ENCODE measurements at regions not wholly inside any gene's neighbourhood (a gene's known extent, or its start where the extent isn't known, plus 50 kb on each side); places are given as distances from the start of the nearest gene placed in this dataset.

- Histone ChIP-seq H3K27me3 (no peaks in the 10 kb centered on the region), H3K9ac (ENCODE audit: low read depth in 2 of 2, low read length in 2 of 2) (no peak overlapping the region), H3K36me3 (no peaks in the 10 kb centered on the region), H3K4me3 (no peak overlapping the region), H3K4me1 (no peaks in the 10 kb centered on the region), H3K9me3 (no peaks in the 10 kb centered on the region), H3K27ac (no peak overlapping the region)
- intact Hi-C loops (cut with DNase I): no loop called here
- no peak for DNase-seq
- no peak for TF ChIP-seq CTCF (IDR thresholded peaks at IDR 0.05)
Observed at GRCh38 chr14:97827746-97828145, 1030.6 kb downstream of the VRK1 start.

GRCh38 chr14:97832776-97833175 is 1035.6 kb downstream of the VRK1 start:
- Histone ChIP-seq H3K4me1 (no peaks in the 10 kb centered on the region), H3K4me3 (no peak overlapping the region), H3K36me3 (no peaks in the 10 kb centered on the region), H3K27me3 (no peaks in the 10 kb centered on the region), H3K27ac (no peak overlapping the region), H3K9me3 (no peaks in the 10 kb centered on the region), H3K9ac (ENCODE audit: low read depth in 2 of 2, low read length in 2 of 2) (no peak overlapping the region)
- intact Hi-C loops (cut with DNase I): no loop called here
- no peak for TF ChIP-seq CTCF (IDR thresholded peaks at IDR 0.05)
- DNase-seq: no peak

GRCh38 chr14:97838986-97839385 is 1041.8 kb downstream of the VRK1 start:
- Histone ChIP-seq H3K36me3 (no peaks in the 10 kb centered on the region), H3K4me1 (no peaks in the 10 kb centered on the region), H3K4me3 (no peak overlapping the region), H3K9ac (ENCODE audit: low read depth in 2 of 2, low read length in 2 of 2) (no peak overlapping the region), H3K27me3 (no peaks in the 10 kb centered on the region), H3K9me3 (no peaks in the 10 kb centered on the region), H3K27ac (no peak overlapping the region)
- no peak for DNase-seq
- TF ChIP-seq CTCF (IDR thresholded peaks at IDR 0.05): no peak
- intact Hi-C loops (cut with DNase I): no loop called here

- Histone ChIP-seq H3K4me1 (no peaks in the 10 kb centered on the region), H3K27ac (no peak overlapping the region), H3K36me3 (no peaks in the 10 kb centered on the region), H3K9me3 (no peaks in the 10 kb centered on the region), H3K4me3 (no peak overlapping the region), H3K9ac (ENCODE audit: low read depth in 2 of 2, low read length in 2 of 2) (no peak overlapping the region), H3K27me3 (no peaks in the 10 kb centered on the region)
- TF ChIP-seq CTCF (IDR thresholded peaks at IDR 0.05): no peak
- intact Hi-C loops (cut with DNase I): no loop called here
- no peak for DNase-seq
Observed at GRCh38 chr14:97840159-97840558, 1043.0 kb downstream of the VRK1 start.

GRCh38 chr14:97841762-97842161 is 1044.6 kb downstream of the VRK1 start:
- H3K4me1 ChIP-seq: no peaks in the 10 kb centered on the region
- TF ChIP-seq CTCF (IDR thresholded peaks at IDR 0.05): no peak
- H3K9me3 ChIP-seq: no peaks in the 10 kb centered on the region
- H3K36me3 ChIP-seq: no peaks in the 10 kb centered on the region
- H3K27me3 ChIP-seq: no peaks in the 10 kb centered on the region
- no peak for DNase-seq
- no peak overlapping the region for H3K4me3 ChIP-seq
- no peak overlapping the region for H3K9ac ChIP-seq (ENCODE audit: low read depth in 2 of 2, low read length in 2 of 2)
- no peak overlapping the region for H3K27ac ChIP-seq
- intact Hi-C loops (cut with DNase I): no loop called here

- no peaks in the 10 kb centered on the region for H3K4me1 ChIP-seq
- DNase-seq: no peak
- no peaks in the 10 kb centered on the region for H3K9me3 ChIP-seq
- H3K36me3 ChIP-seq: no peaks in the 10 kb centered on the region
- no peak for TF ChIP-seq CTCF (IDR thresholded peaks at IDR 0.05)
- H3K27me3 ChIP-seq: no peaks in the 10 kb centered on the region
- no peak overlapping the region for H3K4me3 ChIP-seq
- intact Hi-C loops (cut with DNase I): no loop called here
- no peak overlapping the region for H3K9ac ChIP-seq (ENCODE audit: low read depth in 2 of 2, low read length in 2 of 2)
- H3K27ac ChIP-seq: no peak overlapping the region
Observed at GRCh38 chr14:97843066-97843465, 1045.9 kb downstream of the VRK1 start.

Measured in colonic mucosa (tissue), 4 donors.